Breast epithelium (tissue), 3 donors: ENCODE measurements at regions not wholly inside any gene's neighbourhood (a gene's known extent, or its start where the extent isn't known, plus 50 kb on each side); places are given as distances from the start of the nearest gene placed in this dataset.

Source experiments
- POLR2A ChIP-seq: fragments of 450-650 bp; IDR thresholded peaks from one replicate; pipeline ENCODE4 v1.6.1; 2016; ENCODE audit warnings: antibody characterized with exemption, mild to moderate bottlenecking, moderate library complexity
- TF ChIP-seq, protein P1 (sequence below), 3 donors: fragments of 450-650 bp; IDR thresholded peaks; one replicate each; pipeline ENCODE4 v1.5.1; 2016 to 2017; ENCODE audit warnings: antibody characterized with exemption in 3 of 3, mild to moderate bottlenecking in 3 of 3, moderate library complexity in 3 of 3

DNA sequence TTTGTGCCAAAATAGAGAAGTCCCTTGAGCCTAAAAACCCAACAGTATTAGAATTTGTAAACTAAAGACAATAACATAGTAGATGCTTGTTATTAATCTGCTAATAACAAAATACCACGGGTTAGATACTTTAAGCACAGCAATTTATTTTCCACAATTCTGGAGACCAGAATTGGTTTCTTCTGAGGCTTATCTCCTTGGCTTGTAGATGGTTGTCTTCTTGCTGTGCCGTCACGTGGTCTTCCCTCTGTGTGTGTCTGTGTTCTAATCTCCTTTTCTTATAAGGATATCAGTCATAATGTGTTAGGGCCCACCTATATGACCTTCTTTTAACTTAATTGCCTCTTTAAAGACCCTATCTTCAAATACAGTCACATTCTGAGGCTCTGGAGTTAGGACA, 260.1 kb downstream of the CYRIA start:
- TF ChIP-seq, protein P1, sequence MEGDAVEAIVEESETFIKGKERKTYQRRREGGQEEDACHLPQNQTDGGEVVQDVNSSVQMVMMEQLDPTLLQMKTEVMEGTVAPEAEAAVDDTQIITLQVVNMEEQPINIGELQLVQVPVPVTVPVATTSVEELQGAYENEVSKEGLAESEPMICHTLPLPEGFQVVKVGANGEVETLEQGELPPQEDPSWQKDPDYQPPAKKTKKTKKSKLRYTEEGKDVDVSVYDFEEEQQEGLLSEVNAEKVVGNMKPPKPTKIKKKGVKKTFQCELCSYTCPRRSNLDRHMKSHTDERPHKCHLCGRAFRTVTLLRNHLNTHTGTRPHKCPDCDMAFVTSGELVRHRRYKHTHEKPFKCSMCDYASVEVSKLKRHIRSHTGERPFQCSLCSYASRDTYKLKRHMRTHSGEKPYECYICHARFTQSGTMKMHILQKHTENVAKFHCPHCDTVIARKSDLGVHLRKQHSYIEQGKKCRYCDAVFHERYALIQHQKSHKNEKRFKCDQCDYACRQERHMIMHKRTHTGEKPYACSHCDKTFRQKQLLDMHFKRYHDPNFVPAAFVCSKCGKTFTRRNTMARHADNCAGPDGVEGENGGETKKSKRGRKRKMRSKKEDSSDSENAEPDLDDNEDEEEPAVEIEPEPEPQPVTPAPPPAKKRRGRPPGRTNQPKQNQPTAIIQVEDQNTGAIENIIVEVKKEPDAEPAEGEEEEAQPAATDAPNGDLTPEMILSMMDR (IDR thresholded peaks at IDR 0.05), result no peak
- TF ChIP-seq POLR2A, result no peak
